ENCODE measurements at regions not wholly inside any gene's neighbourhood (a gene's known extent, or its start where the extent isn't known, plus 50 kb on each side); places are given as distances from the start of the nearest gene placed in this dataset.
"Not testable (repeated sequence)": the region's sequence is repeated elsewhere in the genome, so short reads cannot be mapped to it uniquely, and the experiment has no call there.

DNA sequence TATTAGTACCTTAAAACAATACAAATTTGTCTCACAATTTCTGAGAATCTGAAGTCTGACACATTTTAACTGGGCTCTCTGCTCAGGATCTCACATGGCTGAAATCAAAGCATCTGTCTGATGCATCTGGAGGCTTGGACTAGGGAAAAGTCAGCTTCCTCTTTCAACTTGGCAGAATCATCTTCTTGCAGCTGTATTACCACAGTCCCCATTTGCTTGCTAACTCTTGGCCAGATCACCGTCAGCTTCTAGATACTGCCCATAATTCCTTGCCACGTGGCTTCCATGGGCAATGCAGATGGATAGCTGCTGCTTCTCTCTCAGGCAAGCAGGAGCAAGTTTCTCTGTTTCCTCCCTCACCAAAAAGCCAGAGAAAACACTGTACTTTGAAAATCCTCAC lies 1106.4 kb upstream of the CITED2 start:
- DNase-seq = no peak

DNA sequence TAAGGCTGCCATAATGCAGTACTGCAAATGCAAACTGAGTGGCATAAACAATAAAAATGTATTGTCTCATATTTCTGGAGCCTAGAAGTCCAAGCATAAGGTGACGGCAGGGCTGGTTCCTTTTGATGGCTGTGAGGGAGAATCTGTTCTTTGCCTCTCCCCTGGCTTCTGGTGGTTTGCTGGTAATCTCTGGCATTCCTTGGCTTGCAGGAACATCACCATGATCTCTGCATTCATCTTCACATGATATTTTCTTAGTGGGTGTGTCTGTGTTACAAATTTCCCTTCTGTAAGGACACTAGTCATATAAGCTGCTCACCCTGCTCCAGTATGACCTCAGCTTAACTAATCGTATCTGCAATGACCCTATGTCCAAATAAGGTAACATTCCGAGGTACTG lies 1104.2 kb upstream of the CITED2 start:
- DNase-seq = no peak

GRCh38 chr6:140475086-140475485 lies 1100.6 kb upstream of the CITED2 start:
- DNase-seq = peak in 1 of 56 donors; percentile 1

GRCh38 chr6:140464720-140465119 lies 1090.3 kb upstream of the CITED2 start:
- no peak for DNase-seq

- no peak for DNase-seq
Observed at GRCh38 chr6:140463312-140463710, 1088.9 kb upstream of the CITED2 start.

DNA sequence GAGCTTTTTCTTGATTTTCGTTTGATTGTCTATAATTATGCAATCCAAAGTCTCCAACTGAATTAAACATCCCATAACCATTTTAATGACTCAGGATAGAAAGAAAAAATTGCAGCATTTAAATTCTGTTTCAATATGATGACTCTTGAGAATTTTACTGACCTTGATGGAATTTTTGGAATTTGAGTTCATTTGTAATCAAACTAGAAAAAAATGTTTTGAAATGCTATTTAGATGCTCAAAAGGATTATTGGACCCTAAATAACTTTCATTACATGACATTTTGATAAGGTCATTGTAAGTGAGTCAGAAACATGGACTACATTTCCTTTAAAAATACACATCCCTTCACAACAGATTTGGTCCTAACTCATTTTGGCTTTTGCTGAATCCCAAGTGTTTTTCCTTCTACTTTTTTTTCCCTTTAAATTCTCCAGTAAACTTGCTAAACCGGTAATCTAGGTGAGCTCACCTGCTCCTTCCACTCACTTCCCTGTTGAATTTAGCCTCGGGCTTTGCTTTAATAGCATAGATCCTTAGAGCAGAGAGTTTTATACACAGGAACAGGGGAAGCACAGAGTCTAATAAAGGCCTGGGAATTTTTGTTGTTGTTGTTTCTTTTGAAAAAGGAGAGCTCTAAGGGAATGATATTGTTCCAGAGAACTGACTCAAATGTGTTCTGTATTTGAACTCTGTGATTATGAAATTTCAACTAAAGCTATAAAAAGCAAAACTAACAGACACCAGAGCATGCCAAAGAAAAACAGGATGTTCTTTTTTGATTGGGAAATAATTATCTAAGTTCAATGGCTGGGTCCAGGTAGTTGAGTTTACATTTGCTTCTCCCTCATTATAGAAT lies 1088.2 kb upstream of the CITED2 start:
- DNase-seq = no peak

DNA sequence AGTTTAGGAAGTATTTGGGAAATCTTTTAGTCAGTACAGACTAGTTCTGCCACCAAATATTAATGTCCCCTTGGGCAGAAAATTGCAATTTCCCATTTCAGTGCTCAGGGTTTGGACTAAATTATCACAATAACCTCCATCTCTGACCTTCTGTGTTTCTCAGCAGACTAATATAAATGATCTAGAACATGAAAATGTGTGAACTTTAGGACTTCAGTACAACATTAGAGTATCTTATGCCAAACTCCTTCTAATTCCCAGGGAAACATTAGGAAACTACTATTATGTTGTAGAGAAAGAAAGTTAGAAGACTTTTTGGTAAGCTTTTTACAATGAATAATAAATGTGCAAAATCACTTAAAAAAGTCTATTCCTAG lies 1087.6 kb upstream of the CITED2 start:
- DNase-seq = no peak

DNA sequence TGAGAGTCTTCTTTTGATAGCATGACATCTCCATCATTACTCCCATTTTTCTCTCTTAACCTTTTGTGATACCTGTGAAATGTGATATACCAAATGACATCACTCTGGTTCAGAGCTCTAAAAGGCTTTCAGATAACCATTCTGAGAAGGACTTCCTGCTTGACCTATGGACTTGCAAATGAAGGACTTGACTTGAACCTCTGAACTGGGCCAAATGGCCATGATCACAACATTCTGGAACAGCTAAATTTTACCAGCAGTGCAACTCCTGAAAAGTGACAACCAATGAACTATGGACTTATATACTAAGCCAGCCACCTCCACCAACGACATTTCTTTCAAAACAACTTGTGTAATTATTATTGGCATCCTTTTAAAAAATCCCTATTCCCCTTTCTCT lies 1085.8 kb upstream of the CITED2 start:
- no peak for DNase-seq

DNA sequence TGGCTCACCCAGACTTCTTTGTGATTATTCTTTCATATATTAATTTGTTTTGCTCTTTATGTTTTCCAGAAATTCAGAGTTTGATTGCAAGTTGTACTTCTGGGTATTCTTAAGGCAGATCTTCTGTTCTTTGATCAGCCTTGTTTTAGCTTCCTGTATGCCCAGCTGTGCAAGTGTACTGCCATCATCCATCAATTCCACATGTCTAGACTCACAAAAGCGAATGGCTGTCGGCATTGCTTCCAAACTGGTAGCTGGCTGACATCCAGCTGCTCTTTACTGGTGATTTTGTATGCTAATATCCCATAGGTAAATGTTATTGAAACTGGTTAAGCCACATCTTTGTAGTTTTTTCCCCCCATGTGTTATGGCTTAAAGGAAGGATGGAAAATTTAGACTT lies 1084.8 kb upstream of the CITED2 start:
- no peak for DNase-seq

- no peak for DNase-seq
Observed at GRCh38 chr6:140446241-140446640, 1071.8 kb upstream of the CITED2 start.

DNA sequence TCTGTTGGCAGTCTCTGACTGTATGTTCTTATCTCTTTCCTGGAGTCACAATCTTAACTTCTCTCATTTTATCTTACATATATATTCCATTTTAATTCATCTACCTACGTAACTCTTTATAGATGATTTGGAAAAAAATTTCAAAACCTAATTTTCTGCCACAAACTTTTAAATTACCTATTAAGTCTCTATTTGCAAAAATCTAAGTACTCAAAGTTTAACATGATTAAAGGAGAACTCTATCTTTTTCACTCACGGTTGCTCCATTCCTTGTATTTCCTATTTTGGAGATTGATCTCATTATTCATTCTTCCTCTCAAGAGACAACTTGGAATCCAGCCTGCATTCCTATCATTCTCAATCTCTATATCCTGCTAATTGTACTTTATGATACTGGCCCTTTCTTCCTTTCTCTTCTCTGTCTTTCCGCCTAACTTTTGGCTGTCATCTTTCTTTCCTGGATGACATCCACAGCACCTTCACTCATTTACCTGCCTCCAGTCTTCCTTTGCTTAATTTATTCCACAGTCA lies 1071.1 kb upstream of the CITED2 start:
- DNase-seq = no peak

DNA sequence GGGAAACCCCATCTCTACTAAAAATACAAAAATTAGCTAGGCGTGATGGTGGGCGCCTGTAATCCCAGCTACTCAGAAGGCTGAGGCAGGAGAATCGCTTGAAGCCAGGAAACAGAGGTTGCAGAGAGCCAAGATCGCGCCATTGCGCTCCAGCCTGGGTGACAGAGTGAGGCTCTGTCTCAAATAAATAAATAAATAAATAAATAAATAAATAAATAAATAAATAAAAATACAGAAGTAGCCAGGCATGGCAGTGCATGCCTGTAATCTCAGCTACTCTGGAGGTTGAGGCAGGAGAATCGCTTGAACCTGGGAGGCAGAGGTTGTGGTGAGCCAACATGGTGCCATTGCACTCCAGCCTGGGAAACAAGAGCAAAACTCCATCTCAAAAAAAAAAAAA lies 1068.7 kb upstream of the CITED2 start:
- not testable (repeated sequence) for DNase-seq

DNA sequence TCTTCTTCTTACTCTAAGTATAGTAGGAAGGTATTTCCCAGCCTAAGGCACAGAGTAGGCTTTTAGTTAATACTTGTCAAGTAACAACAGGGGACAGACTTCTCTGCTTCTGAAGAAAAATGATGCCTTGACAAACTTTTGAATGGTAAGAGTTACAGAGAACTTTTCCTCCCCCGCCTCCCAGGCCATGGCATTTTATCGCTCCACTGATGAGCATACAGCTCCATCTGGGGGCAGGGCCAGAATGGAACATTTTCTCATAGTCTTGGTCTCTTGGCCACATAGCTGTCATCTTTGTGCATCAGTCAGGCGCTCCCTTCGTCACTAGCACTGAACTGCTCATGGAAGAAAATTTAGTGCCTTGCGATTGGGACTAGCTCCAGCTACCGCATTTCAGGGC lies 1066.8 kb upstream of the CITED2 start:
- peak in 12 of 56 donors; percentile 0 to 37 (median 6) for DNase-seq

- no peak for DNase-seq
Observed at GRCh38 chr6:140440223-140440835, 1065.9 kb upstream of the CITED2 start.

- DNase-seq = no peak
Observed at GRCh38 chr6:140438346-140438735, 1063.9 kb upstream of the CITED2 start.

DNA sequence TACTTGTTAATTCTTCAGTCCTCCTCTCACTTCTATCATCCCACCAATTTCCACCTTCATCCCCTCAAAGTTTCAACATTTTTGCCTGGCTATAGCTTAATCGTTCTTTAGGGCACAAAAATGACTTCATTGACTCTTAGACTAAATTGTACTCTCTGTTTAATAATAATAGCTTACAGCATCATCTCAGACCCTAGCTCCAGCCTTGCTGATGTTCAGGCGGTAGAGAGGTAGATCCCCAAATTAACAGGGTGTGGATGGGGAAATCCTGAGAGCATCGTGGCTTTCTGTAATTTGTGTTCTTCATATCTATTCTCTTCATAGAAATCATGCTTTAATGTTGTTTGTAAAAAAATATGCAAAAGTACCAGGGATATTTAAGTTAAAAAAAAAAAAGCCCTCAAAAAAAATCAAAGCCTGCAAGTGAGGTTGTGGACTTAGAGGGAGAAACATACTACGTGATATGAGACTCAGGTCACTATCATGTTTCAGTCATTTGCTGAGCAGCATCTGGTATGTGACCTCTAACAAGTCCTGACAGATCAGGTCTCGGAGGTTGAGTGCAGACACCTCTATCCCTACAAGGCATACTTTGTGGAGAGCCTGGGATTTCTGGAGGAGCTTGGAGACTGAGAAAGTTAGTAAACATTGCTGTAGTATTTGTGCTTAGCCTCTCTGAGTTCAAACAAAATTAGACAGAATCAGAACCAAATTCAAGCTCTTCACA lies 1063.3 kb upstream of the CITED2 start:
- no peak for DNase-seq

GRCh38 chr6:140436023-140436811 lies 1061.8 kb upstream of the CITED2 start:
- DNase-seq = no peak

- no peak for DNase-seq
Observed at GRCh38 chr6:140434761-140435160, 1060.3 kb upstream of the CITED2 start.

GRCh38 chr6:140433072-140433471 lies 1058.6 kb upstream of the CITED2 start:
- no peak for DNase-seq

- no peak for DNase-seq
Observed at GRCh38 chr6:140427842-140428241, 1053.4 kb upstream of the CITED2 start.

DNA sequence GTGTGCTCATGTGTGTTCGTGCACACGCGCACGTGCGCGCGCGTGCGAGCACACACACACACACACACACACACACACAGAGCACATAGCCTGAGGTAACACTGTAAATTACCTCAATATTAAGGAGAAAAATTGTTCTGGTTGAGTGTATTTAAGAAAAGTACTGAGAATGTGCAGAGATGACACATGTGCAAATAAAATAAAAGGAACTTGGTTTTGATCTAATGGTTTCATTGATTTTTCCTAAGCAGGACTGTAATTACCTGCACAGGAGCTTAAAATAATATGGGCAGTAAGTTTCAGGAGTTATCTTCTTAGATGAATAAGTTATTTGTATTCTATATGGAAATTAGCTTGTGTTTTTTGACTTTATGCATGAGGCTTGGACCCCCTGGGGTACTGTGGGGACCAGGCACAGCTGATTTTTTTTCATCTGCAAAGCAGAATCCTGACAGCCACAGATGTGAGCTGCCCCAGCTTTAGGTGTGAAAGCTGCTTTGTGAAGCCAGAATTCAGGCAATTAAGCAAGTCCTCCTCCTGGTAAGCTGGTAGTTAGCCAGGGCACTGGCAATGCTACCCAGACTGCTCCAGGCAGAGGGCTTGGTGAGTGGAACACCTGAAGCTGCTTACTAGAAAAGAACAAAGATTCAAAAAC lies 1040.6 kb upstream of the CITED2 start:
- no peak for DNase-seq
